GM10266 (cell line): ENCODE measurements at regions not wholly inside any gene's neighbourhood (a gene's known extent, or its start where the extent isn't known, plus 50 kb on each side); places are given as distances from the start of the nearest gene placed in this dataset.

Experiments used
- DNase-seq: peaks from one replicate; pipeline ENCODE4 v3.0.0; 2012; ENCODE audit errors: extremely low spot score
- TF ChIP-seq, protein P1 (sequence below): IDR thresholded peaks from 2 replicates; pipeline ENCODE4 v1.5.1; 2012; ENCODE audit warnings: mild to moderate bottlenecking, low read depth; ENCODE audit not compliant: control insufficient read depth, insufficient read depth; ENCODE audit errors: missing control alignments

DNA sequence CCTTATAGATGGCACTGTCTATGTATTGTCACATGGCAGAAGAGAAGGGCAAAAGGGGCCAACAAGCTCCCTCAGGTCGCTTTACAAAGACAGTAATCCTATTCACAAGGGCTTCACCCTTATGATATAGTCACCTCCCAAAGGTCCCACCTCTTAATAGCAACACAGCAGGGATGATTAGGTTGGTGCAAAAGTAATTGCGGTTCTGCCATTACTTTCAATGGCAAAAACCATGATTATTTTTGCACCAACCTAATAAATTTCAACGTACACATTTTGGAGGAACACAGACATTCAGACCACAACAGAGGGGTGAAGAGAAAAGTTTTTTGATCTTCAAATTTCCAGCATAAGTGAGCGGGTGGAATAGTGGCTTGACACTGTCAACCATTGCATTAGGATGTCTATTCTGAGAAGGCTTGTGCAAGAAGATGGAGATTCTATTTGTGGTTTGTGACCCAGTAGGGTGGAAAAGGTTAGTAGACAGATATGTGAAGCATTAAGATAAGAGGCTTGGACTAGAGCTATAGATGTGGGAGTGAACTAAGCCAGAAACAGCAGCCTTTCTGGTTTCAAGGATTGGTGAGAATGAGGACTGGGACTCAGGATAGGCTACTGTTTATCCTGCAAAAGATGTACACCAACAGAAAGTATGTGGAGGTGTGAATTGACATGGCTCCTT, 75.5 kb upstream of the CPSF6 start:
- DNase-seq: no peak
- TF ChIP-seq, protein P1, sequence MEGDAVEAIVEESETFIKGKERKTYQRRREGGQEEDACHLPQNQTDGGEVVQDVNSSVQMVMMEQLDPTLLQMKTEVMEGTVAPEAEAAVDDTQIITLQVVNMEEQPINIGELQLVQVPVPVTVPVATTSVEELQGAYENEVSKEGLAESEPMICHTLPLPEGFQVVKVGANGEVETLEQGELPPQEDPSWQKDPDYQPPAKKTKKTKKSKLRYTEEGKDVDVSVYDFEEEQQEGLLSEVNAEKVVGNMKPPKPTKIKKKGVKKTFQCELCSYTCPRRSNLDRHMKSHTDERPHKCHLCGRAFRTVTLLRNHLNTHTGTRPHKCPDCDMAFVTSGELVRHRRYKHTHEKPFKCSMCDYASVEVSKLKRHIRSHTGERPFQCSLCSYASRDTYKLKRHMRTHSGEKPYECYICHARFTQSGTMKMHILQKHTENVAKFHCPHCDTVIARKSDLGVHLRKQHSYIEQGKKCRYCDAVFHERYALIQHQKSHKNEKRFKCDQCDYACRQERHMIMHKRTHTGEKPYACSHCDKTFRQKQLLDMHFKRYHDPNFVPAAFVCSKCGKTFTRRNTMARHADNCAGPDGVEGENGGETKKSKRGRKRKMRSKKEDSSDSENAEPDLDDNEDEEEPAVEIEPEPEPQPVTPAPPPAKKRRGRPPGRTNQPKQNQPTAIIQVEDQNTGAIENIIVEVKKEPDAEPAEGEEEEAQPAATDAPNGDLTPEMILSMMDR: no peak

DNA sequence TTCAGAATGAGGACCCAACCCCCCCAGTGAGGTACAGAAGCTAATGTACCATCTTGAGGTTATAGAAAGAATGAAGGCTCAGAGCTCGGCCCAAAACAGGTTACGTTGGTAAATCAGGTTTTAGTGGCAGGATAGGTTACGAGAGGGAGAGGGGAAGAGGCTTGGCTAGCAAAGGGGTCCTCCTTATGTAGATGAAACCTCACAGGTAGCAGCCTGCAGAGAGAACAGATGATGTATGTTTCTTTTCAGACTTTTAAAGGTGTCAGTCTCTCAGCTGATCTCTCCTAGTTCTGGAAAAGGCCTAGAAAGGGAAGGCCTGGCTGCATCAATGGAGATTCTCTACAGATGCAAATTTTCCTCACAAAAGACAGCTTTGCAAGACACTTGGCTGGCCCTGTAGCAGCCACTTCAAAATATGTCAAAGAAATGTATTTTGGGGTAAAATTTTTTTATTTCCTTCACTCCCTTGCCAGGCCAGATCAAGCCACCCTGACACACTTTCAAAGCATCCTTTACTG, 71.7 kb upstream of the CPSF6 start:
- no peak for DNase-seq

DNA sequence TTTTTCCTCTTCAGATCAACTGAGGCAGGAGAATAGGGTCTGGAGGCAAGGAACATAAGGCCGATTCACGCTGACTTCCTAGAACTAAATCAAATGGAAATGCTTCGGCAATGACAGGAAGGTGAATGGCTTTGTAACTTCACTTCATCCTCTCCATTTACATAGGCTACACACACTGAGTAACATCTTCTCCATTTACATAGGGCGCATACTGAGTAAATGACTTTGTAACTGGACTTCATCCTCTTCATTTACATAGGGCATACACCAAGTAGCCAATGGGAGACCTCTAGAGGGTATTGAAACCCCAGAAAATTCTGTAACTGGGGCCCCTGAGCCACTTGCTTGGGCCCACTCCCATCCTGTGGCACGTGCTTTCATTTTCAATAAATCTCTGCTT, 71.0 kb upstream of the CPSF6 start:
- DNase-seq: no peak
- TF ChIP-seq, protein P1: no peak

More for the DNA sequence above, 71.7 kb upstream of the CPSF6 start:
- TF ChIP-seq, protein P1: no peak

DNA sequence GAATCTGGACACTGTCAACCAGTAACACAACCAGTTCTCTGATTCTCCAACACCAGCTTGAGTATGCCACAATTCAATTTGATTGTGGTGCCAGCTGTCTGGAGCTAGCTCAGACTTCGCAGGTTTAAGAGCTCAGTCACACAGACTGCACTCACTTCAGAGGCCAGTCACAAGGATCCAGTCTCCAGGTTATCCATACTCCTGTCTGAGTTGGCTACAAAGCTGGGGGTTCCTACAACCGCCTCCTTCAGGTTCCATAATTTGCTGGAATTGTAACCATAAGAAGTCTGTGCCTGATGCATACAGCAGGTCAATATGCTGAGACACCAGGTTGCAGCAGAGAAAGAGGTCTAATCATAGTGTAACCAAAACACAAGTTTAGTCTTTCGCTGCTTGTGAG, 70.5 kb upstream of the CPSF6 start:
- DNase-seq: no peak
- TF ChIP-seq, protein P1: no peak

DNA sequence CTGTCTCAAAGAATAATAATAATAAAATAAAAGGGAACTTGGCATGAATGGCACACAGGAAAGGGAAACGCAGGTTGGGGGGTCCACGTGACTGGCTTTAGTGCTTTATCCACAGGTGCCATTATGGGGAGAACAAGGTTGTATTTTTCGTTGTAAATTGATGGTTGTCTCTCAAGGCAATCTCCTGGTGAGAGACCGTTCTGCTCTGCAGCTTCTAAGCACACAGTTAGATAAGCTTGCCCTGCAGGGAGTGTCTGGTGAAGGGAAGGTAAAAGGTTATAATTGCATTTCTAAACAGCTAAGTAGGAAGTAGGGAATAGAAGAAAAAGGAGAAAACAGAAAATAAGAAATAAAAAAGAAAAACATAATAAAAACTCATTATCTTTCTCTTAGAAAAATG, 69.1 kb upstream of the CPSF6 start:
- no peak for DNase-seq
- TF ChIP-seq, protein P1: no peak

DNA sequence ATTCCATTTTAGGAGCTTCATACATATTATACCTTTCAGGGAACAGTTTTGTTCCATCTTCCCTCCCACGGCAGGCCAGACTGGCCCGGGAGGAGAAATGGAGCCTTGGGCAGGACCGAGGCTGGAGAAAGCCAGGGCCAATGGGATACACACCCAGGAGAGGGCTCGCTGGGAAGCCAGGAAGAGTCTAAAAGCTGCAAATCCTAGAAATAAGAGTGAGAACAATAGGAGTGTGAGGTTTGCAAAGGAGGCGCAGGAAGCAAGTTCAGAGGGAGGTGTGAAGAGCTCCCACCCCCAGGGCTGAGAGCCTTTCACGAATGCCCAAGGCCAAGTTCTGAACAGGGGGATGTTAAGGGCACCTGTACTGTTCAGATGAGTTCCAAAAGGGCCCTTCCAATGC, 67.5 kb upstream of the CPSF6 start:
- DNase-seq: no peak
- TF ChIP-seq, protein P1: no peak

DNA sequence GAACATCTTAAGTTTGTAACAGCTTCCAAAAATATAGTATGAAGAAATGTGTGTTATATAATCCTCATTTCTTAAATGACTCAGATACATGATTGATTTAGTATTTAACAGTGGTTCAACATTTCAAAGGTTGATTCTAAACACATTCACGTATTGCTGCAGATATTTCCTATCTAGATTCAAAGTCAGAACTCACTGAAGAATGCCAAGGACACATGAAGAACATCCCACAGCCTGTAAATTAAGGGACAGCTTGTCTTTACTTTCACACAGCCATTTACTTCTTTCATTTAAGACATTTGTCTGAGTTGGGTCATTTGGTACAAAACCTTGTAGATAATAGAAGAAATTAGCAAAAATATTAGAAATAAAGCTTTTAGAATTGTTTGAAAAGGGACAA, 66.9 kb upstream of the CPSF6 start:
- TF ChIP-seq, protein P1: no peak
- DNase-seq: no peak
